HEK293 (cell line): ENCODE measurements at regions not wholly inside any gene's neighbourhood (a gene's known extent, or its start where the extent isn't known, plus 50 kb on each side); places are given as distances from the start of the nearest gene placed in this dataset.

Source experiments
- CTCF ChIA-PET: fragments of 350-600 bp; formaldehyde crosslinking; extraction: SDS; loops from one replicate; lab custom pipeline; 2021; ENCODE audit warnings: antibody characterized with exemption; lab: Yijun Ruan, JAX
- POLR2A ChIA-PET: fragments of 300-600 bp; formaldehyde crosslinking; extraction: SDS; loops from one replicate; lab custom pipeline; 2020; ENCODE audit warnings: antibody characterized with exemption, inconsistent platforms; lab: Yijun Ruan, JAX
- H3K27ac ChIP-seq: fragments of 200-500 bp; sonication (Bioruptor generic); 2 replicates; pipeline ENCODE4 v1.5.1; 2014; ENCODE audit warnings: low read depth, low read length, control low read depth, inconsistent platforms; ENCODE audit errors: extremely low read depth
- H3K36me3 ChIP-seq, 2 experiments: fragments of 200-500 bp in 1 of 2; sonication (Bioruptor generic) in 1 of 2; 1 replicate in 1 of 2; 2 replicates in 1 of 2; pipeline ENCODE4 v1.5.1; 2014 to 2017; ENCODE audit warnings: inconsistent platforms in 2 of 2, low read length in 2 of 2; ENCODE audit not compliant: control insufficient read depth in 2 of 2, insufficient read depth in 1 of 2
- H3K4me1 ChIP-seq: fragments of 200-500 bp; sonication (Bioruptor generic); 2 replicates; pipeline ENCODE4 v1.5.1; 2014; ENCODE audit warnings: mild to moderate bottlenecking, low read length, inconsistent platforms; ENCODE audit not compliant: control insufficient read depth, insufficient read depth
- H3K4me3 ChIP-seq: 2 replicates; pipeline ENCODE4 v1.5.1; 2011; ENCODE audit warnings: low read depth, mild to moderate bottlenecking, control low read depth, low read length, moderate library complexity
- H3K9me3 ChIP-seq: fragments of 200-500 bp; sonication (Bioruptor generic); 2 replicates; pipeline ENCODE4 v1.5.1; 2014; ENCODE audit warnings: low read depth, low read length, inconsistent platforms; ENCODE audit not compliant: control insufficient read depth, insufficient read depth
- FEZF1 ChIP-seq: fragments of 450-650 bp; formaldehyde crosslinking; IDR thresholded peaks from 2 replicates; pipeline ENCODE4 v1.5.1; 2016; ENCODE audit warnings: missing biosample characterization, missing genetic modification characterization
- GFI1B ChIP-seq: fragments of 450-650 bp; formaldehyde crosslinking; IDR thresholded peaks from 2 replicates; pipeline ENCODE4 v1.5.1; 2016; ENCODE audit warnings: missing biosample characterization, missing genetic modification characterization
- GLIS1 ChIP-seq: fragments of 450-650 bp; formaldehyde crosslinking; IDR thresholded peaks from 2 replicates; pipeline ENCODE4 v1.5.1; 2016; ENCODE audit warnings: missing biosample characterization, missing genetic modification characterization
- KLF16 ChIP-seq: fragments of 450-650 bp; formaldehyde crosslinking; IDR thresholded peaks from 2 replicates; pipeline ENCODE4 v1.5.1; 2017; ENCODE audit warnings: missing biosample characterization, missing genetic modification characterization
- PRDM1 ChIP-seq: fragments of 450-650 bp; formaldehyde crosslinking; IDR thresholded peaks from 2 replicates; pipeline ENCODE4; 2016; ENCODE audit warnings: missing biosample characterization, missing genetic modification characterization
- ZBTB1 ChIP-seq: fragments of 450-650 bp; formaldehyde crosslinking; IDR thresholded peaks from 2 replicates; pipeline ENCODE4 v1.5.1; 2016; ENCODE audit warnings: missing biosample characterization, missing genetic modification characterization
- ZBTB21 ChIP-seq: fragments of 450-650 bp; formaldehyde crosslinking; IDR thresholded peaks from 2 replicates; pipeline ENCODE4 v1.5.1; 2017; ENCODE audit warnings: missing biosample characterization, missing genetic modification characterization
- ZBTB8A ChIP-seq: fragments of 450-650 bp; formaldehyde crosslinking; IDR thresholded peaks from 2 replicates; pipeline ENCODE4 v1.5.1; 2016; ENCODE audit warnings: missing biosample characterization, missing genetic modification characterization
- ZEB2 ChIP-seq: fragments of 450-650 bp; formaldehyde crosslinking; IDR thresholded peaks from 2 replicates; pipeline ENCODE4 v1.5.1; 2016; ENCODE audit warnings: missing biosample characterization, missing genetic modification characterization
- ZNF138 ChIP-seq: fragments of 450-650 bp; formaldehyde crosslinking; IDR thresholded peaks from 2 replicates; pipeline ENCODE4 v1.5.1; 2016; ENCODE audit warnings: missing biosample characterization, missing genetic modification characterization, borderline replicate concordance
- ZNF140 ChIP-seq: fragments of 450-650 bp; formaldehyde crosslinking; IDR thresholded peaks from 2 replicates; pipeline ENCODE4 v1.5.1; 2016; ENCODE audit warnings: missing biosample characterization, missing genetic modification characterization
- ZNF184 ChIP-seq: fragments of 450-650 bp; IDR thresholded peaks from 2 replicates; pipeline ENCODE4 v1.5.1; 2018; ENCODE audit warnings: missing biosample characterization, mild to moderate bottlenecking, missing genetic modification characterization
- ZNF239 ChIP-seq: fragments of 450-650 bp; formaldehyde crosslinking; IDR thresholded peaks from 2 replicates; pipeline ENCODE4 v1.5.1; 2016; ENCODE audit warnings: missing biosample characterization, missing genetic modification characterization
- ZNF292 ChIP-seq: fragments of 450-650 bp; formaldehyde crosslinking; IDR thresholded peaks from 2 replicates; pipeline ENCODE4 v1.5.1; 2016; ENCODE audit warnings: low read depth, missing biosample characterization, missing genetic modification characterization, borderline replicate concordance
- ZNF324 ChIP-seq: fragments of 450-650 bp; formaldehyde crosslinking; IDR thresholded peaks from 2 replicates; pipeline ENCODE4 v1.5.1; 2016; ENCODE audit warnings: missing biosample characterization, missing genetic modification characterization
- ZNF335 ChIP-seq: fragments of 450-650 bp; formaldehyde crosslinking; conservative IDR thresholded peaks from 2 replicates; pipeline ENCODE4 v1.5.1; 2016; ENCODE audit warnings: missing biosample characterization, missing genetic modification characterization
- ZNF530 ChIP-seq: fragments of 450-650 bp; formaldehyde crosslinking; IDR thresholded peaks from 2 replicates; pipeline ENCODE4 v1.5.1; 2016; ENCODE audit warnings: low read depth, missing biosample characterization, missing genetic modification characterization
- ZNF544 ChIP-seq: fragments of 450-650 bp; formaldehyde crosslinking; IDR thresholded peaks from 2 replicates; pipeline ENCODE4 v1.5.0; 2017; ENCODE audit warnings: missing biosample characterization, missing genetic modification characterization
- ZNF596 ChIP-seq: fragments of 450-650 bp; IDR thresholded peaks from 2 replicates; pipeline ENCODE4 v1.5.0; 2018; ENCODE audit warnings: missing biosample characterization, mild to moderate bottlenecking, missing genetic modification characterization, moderate library complexity
- ZNF843 ChIP-seq: fragments of 450-650 bp; formaldehyde crosslinking; IDR thresholded peaks from 2 replicates; pipeline ENCODE4 v1.5.1; 2016; ENCODE audit warnings: missing biosample characterization, missing genetic modification characterization
- TF ChIP-seq, protein P1 (sequence below): fragments of 450-650 bp; formaldehyde crosslinking; IDR thresholded peaks from 2 replicates; pipeline ENCODE4 v1.5.1; 2016; ENCODE audit warnings: missing biosample characterization, missing genetic modification characterization
- TF ChIP-seq, protein P2 (sequence below): fragments of 450-650 bp; formaldehyde crosslinking; IDR thresholded peaks from 2 replicates; pipeline ENCODE4 v1.5.1; 2017; ENCODE audit warnings: missing biosample characterization, missing genetic modification characterization

DNA sequence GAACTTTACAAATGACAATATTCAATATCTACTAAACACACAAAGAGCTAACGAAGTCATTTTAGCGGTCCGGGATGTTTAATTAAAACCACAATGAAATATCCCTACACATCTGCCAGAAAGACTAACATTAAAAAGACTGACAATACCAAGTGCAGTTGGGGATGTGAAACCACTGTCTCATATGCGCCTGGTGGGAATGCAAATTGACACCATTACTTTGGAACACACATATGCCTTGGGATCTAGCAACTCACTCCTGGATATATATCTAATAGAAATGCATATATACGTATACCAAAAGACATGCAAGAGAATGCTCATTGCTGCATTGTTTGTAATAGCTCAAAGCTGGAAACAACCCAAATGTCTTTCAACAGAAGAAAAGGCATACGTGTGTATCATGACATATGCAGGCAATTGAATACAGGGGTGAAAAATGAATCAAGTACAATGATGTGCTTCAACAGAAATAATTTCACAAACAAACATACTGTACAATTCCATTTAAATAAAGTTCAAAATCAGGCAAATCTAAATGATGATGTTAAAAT is 153.3 kb downstream of the CARTPT start (continued):
- TF ChIP-seq, protein P1, sequence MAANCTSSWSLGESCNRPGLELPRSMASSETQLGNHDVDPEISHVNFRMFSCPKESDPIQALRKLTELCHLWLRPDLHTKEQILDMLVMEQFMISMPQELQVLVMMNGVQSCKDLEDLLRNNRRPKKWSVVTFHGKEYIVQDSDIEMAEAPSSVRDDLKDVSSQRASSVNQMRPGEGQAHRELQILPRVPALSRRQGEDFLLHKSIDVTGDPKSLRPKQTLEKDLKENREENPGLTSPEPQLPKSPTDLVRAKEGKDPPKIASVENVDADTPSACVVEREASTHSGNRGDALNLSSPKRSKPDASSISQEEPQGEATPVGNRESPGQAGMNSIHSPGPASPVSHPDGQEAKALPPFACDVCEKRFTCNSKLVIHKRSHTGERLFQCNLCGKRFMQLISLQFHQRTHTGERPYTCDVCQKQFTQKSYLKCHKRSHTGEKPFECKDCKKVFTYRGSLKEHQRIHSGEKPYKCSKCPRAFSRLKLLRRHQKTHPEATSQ (tag by site-specific recombination): no peak
- TF ChIP-seq ZNF184 (tag by site-specific recombination): no peak

DNA sequence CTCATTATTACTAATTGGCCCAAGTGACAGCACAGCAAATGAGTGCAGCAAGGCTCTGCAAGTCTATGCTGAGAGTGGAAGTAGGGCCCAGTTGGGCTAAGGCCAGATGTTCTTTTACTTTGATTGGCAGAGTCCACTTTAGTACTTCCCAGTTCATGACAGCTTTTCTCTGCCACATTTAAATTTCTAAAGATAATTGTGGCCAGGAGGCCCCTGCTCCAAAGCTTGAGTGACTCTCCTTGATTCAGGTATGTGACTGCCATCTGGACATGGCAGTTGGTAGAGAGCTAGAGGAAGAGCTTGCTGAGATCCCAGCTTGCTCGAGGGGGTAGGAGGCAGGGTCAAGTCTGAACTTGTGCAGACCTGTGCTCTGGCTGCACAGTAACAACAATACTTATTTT is 154.1 kb downstream of the CARTPT start:
- TF ChIP-seq ZNF843 (tag by site-specific recombination): no peak
- no peak for TF ChIP-seq FEZF1 (tag by site-specific recombination)
- no peak for TF ChIP-seq ZNF596
- TF ChIP-seq ZBTB8A (tag by site-specific recombination): no peak
- no peak for TF ChIP-seq GFI1B (tag by site-specific recombination)
- no peak for TF ChIP-seq ZBTB1 (tag by site-specific recombination)
- TF ChIP-seq ZBTB21 (tag by site-specific recombination): no peak
- no peak for TF ChIP-seq ZNF530
- TF ChIP-seq ZNF335 (tag by site-specific recombination): no peak
- TF ChIP-seq, protein P2, sequence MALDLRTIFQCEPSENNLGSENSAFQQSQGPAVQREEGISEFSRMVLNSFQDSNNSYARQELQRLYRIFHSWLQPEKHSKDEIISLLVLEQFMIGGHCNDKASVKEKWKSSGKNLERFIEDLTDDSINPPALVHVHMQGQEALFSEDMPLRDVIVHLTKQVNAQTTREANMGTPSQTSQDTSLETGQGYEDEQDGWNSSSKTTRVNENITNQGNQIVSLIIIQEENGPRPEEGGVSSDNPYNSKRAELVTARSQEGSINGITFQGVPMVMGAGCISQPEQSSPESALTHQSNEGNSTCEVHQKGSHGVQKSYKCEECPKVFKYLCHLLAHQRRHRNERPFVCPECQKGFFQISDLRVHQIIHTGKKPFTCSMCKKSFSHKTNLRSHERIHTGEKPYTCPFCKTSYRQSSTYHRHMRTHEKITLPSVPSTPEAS (tag by site-specific recombination): no peak
- no peak for TF ChIP-seq ZNF140
- TF ChIP-seq KLF16 (tag by site-specific recombination): no peak
- TF ChIP-seq ZNF292 (tag by site-specific recombination): no peak
- CTCF ChIA-PET: no interaction called here
- POLR2A ChIA-PET: no interaction called here

DNA sequence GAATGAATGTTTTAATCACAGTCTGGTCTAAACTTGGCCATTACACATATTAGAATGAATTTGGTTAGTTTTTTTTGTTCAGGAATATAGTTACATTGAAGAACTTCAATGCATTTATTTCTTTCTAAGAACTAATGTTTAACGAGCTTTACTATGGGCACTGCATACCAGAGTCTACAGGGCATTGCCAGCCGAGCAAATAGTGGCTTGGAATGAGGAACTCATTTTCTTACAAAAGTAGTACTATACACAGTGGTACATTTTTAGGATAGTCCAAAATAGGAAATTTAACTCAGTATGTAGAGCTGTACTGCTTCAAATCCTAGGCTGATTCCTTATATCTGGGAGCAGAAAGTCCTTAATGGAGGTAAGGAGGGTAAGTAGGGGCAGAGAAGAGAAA is 155.4 kb downstream of the CARTPT start:
- Histone ChIP-seq H3K27ac (no peak overlapping the region), H3K9me3 (no peaks in the 10 kb centered on the region), H3K4me1 (no peaks in the 10 kb centered on the region), H3K4me3 (no peak overlapping the region), H3K36me3 (no peaks in the 10 kb centered on the region)
- TF ChIP-seq ZNF544 (tag by site-specific recombination) (no peak), ZNF324 (tag by site-specific recombination) (no peak), PRDM1 (tag by site-specific recombination) (no peak), ZNF239 (tag by site-specific recombination) (no peak), ZNF138 (tag by site-specific recombination) (no peak), GLIS1 (tag by site-specific recombination) (no peak), ZEB2 (tag by site-specific recombination) (no peak)
- POLR2A ChIA-PET: no interaction called here
- CTCF ChIA-PET: no interaction called here

More for the DNA sequence above, 154.1 kb downstream of the CARTPT start:
- H3K27ac ChIP-seq: no peak overlapping the region
- no peaks in the 10 kb centered on the region for H3K36me3 ChIP-seq
- no peaks in the 10 kb centered on the region for H3K9me3 ChIP-seq
- no peaks in the 10 kb centered on the region for H3K4me1 ChIP-seq
- no peak overlapping the region for H3K4me3 ChIP-seq
